SKM-1 (cell line): ENCODE measurements at regions not wholly inside any gene's neighbourhood (a gene's known extent, or its start where the extent isn't known, plus 50 kb on each side); places are given as distances from the start of the nearest gene placed in this dataset.
"Not testable (repeated sequence)": the region's sequence is repeated elsewhere in the genome, so short reads cannot be mapped to it uniquely, and the experiment has no call there.

Source experiments
- DNase-seq: peaks from one replicate; lab custom pipeline; 2025; ENCODE audit not compliant: unreplicated experiment; lab: John Stamatoyannopoulos, UW

DNA sequence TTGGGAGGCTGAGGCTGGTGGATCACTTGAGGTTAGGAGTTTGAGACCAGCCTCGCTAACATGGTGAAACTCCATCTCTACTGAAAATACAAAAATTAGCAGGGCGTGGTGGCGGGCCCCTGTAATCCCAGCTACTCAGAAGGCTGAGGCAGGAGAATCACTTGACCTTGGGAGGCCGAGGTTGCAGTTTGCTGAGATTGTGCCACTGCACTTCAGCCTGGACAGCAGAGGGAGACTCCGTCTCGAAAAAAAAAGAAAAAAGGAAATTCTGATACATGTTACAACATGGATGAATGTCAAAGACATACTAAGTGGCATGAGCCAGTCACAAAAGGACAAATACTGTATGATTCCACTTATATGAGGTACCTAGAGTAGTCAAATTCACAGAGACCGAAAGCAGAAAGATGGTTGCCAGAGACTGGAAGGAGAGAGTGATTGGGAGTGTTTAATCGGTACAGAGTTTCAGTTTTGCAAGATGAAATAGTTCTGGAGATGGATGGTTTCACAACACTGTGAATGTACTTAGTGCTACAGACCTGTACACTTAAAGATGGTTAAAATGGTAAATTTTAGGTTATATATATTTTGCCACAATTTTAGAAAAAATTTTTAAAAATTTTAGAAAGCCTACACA lies 92.3 kb downstream of the BLID start:
- DNase-seq: no peak

DNA sequence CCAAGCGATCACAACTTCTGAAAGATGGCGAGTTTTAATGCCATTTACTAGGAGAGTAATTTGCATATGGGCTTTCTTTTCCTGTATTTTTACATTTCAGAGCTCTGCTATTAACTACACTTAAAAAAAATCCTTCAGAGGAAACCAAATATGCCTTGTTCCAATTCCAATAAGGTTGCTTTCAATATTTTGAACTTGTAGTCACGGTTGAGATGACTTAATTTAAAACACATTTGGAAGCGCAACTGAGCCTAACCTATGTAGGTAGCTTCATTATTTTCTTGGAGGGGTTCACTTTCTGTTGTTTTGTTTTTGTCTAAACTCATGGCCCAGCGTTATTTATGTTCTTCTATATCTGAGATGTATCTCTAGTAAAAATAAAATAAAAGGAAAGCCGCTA lies 93.4 kb downstream of the BLID start:
- DNase-seq: no peak

DNA sequence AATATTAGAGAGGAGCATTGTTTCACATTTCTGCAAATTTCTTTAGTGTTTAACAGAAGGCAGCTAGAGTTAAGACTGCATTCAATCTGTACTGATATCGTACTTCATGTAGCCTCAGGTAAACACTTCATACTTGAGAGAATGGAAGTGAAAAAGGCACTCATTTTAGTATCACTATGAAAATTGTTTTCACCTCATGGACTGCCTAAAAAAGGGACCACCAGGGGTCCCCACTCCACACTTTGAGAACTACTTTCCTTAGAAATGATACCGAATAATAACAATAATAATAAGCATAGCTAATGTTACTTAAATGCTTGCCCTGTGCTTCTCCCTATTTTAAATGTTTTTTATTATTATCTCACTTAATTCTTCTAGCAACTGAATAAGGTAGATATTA lies 95.1 kb downstream of the BLID start:
- no peak for DNase-seq

DNA sequence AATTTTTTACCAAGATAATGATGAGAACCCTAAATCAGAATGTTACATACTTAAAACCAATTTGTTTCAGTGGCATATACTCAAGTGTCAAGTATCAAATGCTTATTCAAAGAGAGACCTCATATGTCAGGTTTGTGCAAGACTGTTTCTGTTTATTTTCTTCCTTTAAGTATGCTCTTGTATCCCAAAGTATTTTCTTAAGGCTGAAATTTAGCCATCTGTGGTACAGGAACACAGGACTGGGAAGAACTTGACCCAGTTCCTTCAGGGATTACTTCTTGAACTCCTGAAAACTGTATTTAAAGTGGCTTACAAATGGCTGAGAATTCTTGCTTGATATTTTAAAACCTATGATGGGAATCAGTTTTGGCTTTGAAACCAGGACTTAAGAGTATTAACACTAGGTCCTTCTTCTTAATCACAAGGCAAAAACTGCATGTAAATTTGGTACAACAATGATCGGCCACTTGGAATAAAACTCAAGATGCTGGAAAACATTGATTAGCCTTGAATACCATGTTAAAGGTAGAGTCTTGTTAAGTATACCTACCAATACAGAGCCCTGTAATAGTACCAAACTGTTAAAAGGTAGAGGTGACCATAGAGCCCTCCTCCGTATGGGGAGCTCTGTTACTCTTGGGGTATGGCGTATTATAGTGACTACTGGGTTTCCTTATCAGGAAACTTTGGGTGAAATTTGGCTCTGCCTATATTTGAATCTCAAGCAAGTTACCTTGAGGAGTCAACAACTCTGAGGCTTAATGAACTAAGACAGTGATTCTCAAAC lies 95.9 kb downstream of the BLID start:
- DNase-seq: no peak

DNA sequence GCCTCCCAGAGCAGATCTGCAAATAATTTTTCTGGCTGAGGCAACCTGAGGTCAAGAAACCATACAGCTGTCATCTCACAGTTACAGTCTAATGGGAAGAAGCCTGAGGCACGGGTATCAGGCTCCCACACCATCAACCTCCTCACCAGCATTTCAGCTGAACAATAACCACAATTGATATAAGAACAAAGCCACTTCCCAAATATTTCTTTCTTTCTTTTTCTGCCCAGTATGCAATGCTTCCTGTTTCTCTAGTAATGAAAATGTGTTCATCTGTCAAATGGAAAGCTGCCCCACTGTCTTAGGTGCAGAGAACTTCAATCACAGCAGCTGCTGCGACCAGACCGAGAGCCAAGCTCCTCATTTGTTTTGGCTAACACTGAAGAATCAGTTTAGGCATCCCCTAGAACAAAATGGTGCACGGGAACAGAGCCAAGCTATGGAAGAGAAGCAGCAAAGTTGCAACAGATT lies 108.4 kb downstream of the BLID start:
- no peak for DNase-seq

DNA sequence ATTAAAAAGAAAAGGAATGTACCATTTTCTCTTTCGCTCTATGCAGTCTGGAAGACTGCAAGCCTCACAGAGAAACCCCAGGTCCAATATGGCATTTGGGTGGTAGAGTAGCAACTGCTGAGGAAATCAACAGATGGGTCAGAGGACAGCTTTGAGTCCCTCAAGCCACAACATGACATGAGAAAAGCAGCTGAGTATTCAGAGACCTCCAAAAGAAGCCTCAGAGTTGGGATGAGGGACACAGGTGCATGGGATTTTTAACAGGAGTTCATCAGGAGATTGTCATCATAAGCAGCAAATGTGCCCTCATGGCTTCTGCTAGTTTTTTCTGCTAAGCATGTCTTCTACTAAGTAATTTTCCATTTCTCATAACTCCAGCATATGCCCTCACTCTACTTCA lies 111.6 kb downstream of the BLID start:
- no peak for DNase-seq

DNA sequence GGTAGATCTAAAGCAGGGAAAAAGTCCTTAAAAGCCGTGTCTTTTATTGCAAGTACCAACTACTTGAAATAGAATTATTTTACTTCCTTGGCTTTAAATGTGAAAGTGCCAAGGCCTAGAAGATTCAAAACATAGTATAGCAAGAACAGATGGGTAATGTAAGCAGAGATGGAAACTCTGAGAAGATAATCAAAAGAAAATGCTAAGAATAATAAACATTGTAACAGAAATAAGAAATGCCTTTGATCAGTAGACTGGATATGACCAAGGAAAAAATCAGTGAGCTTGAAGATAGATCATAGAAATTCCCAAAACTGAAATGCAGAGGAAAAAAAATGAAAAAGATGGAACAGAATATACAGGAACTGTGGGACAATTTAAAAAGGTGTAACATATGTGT lies 113.1 kb downstream of the BLID start:
- no peak for DNase-seq

DNA sequence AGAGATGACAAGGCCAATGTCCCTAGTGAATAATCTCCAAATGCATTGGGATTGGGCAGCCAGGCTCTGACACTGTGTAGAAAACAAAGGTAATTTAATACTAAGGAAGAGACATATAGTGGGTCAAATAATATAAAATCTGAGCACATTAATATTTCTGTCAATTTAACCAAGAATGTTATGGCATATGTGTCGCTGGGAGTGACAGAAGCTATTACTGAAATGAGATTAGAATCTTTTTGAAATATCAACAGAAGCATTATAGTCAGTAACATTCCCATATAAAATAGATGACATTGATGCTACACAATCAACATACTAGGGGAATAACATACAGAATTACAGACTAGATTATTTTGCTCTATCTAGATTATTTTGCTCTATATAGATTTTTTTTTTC lies 114.0 kb downstream of the BLID start:
- no peak for DNase-seq

DNA sequence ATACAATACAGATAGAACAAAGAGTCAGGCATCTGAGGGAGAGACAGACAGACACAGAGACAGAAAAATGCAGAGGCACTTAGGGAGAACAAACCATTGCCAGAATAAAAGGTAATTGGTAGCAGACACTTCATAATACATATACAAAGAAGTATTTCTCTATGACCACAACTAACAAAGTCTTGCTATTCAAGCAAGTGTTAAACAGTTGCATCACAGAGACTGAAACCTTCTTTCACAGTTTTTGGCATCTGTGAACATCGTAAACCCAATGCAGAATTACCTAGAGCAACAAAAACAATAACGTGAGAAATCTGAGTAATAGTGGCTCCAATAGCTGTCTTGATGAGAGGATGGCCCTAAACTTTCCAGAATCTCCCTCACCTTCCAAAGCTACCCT lies 116.4 kb downstream of the BLID start:
- DNase-seq: no peak

DNA sequence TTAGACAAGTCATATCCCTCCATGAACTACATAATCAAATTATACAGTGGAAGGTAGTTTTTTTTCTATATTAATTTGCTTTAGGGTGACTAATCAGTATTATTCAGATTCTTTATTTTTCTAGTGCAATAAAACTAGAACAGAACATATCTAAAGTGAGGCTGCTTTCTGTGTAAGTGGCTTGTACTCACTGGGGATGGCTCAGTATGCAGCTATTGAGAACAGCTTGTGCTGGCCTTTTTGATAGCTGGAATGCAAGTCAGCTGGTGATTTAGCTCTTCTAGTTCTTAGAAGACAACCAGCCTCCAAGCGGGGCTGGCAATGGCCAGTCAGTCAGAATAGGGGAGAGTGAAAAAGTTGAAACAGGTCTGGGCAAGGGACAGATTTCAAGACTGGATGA lies 119.4 kb downstream of the BLID start:
- DNase-seq: no peak

DNA sequence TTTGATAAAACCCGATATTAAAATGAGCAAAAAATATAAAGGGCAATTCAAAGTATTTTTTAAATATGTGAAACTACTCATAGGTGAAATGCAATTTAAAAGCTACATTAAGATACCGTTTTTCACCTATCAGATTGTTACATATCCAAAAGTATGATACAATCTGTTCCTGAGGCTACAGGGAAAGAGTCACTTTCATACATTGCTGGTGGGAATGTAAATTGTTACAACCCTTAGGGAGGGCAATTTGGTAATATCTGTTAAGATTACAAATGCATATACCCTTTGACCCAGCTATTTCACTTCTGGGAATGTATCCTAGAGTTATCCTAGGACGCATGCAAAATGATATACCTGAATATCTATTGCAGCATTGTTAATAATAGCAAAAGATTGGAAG lies 132.1 kb downstream of the BLID start:
- DNase-seq: no peak

DNA sequence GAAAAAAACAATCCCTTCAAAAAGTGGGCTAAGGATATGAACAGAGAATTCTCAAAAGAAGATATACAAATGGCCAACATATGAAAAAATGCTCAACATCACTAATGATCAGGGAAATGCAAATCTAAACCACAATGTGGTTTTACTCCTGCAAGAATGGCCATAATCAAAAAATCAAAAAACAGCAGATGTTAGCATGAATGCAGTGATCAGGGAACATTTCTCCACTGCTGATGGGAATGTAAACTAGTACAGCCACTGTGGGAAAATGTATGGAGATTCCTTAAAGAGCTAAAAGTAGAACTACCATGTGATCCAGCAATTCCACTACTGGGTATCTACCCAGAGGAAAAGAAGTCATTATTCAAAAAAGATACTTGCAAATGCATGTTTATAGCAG lies 138.1 kb downstream of the BLID start:
- DNase-seq: not testable (repeated sequence)

DNA sequence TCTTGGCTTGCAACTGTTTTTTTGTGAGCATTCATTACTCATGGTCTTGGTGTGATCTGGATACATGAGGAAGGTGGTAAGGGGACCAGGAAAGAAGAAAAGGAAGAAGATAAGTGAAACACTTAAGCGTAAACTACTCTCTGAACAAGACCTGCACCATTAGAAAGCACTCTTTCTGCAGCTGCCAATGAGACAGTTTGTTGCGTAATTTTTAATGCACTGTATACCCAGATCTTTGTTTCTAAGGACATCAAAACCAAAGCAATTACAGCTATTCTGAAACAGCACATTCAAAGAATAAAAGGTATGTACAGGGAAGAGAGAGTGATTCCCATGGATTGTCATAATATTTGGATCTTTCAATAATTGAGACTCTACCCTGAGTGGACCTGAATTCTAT lies 147.4 kb downstream of the BLID start:
- DNase-seq: no peak

DNA sequence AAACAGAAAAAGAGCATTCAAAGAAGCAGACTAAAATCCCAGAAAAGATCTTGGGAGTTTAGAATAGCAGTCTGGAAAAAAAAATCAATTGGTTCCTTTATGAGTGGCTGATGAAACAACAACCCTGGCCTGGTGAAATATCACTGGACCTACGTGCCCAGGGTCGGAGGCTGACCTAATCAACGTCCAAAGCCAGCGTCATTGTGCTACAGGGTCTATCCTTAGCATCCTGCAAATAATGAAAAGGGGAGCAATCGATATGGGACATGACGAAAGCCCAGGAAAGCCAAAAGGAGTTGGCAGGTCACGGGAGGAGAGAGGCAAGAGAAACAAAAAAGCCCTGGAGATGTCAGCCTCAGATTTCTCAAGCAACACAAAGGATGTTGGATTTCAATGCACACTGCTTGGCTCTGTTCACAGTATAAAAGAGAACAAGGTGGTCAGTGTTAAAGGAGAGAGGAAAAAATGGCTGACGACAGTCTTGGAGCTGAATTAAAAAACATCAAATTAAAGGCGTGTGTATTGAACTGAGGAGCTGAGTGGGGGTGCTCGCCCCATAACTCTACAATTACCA lies 148.8 kb downstream of the BLID start:
- no peak for DNase-seq

DNA sequence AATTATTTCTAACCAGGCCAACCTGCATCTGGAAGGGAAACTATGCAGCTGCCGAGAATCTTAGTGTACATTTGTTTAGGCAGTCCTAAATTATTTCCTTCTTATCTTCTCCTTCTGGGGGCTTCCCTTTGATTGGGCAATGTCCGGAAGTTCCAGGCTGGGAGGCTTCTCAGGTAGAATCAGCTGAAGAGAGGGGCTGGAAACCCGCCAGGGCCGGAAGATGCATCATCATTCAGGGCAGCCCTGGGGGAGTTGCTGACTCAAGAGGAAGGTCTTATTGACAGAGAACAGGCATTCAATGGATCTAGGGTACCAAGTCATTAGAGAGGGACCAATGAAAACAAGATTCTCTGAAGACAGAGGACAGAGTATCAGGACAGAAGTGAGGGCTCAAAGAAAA lies 150.7 kb downstream of the BLID start:
- no peak for DNase-seq

DNA sequence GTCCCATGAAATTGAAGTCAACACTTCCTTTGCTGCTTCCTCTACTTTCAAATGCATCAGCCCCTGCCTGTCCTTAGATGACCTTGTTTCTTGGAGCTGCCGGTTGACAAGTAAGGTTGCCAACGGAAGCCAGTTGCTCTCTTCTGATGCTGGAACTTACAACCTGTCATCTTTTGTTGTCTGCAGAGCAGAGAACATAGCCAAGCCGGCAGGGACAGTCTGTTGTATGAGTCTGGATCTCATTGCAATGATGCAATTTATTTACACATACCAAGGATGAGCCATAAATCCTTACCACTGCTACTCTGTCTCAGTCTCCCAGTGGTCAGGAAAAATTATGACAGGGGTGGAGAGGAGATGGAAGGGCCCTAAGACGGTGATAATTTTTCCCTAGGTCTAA lies 151.4 kb downstream of the BLID start:
- DNase-seq: no peak

DNA sequence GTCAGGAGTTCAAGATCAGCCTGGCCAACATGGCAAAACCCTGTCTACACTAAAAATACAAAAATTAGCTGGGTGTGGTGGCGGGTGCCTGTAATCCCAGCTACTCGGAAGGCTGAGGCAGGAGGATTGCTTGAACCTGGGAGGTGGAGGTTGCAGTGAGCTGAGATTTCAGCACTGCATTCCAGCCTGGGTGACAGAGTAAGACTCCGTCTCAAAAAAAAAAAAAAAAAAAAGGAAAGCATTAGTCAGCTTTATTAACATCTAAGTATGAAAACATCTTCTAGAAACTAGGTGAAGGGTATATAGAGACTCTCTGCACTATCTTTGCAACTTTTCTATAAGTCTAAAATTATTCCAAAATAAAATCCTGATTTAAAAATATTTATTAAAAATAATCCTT lies 152.2 kb downstream of the BLID start:
- not testable (repeated sequence) for DNase-seq

DNA sequence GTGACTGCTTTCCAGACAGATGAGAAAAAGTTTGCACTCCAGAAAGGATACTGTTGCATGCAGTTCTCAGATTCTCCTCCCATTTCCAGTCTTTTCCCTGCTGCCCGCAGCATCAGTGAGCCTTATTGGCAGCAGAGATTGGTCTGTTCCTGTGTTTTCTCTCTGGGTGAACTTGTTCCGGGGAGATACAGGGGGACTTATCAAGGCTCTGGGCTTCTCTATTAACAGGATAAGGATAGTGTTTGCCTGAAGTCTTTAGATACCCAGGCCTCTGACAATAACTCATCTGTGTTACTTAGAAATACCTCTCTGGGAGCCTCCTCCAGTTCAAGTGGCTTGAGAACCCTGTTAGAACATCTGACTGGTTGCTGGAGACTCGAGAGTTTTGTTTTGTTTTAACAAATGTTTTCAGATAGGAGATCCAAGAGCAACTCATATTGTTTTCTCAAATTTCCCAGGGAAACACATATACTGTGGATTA lies 154.7 kb downstream of the BLID start:
- DNase-seq: no peak

DNA sequence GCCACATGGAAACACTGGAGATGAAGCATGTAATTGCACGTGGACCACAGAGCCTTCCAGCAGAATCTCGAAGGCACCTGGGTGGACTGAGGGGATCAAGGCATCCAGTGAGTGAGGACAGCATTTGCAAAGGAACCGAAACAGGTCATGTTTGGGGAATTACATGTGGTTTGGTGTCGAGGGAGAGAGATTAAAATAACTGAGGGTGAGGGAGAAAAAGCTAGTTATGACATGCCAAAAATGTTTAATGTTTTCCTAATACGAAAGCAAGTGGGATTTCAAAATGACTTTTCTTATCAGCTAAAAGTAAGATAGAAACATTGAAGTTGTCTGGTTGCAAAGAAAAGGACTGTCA lies 157.1 kb downstream of the BLID start:
- no peak for DNase-seq

DNA sequence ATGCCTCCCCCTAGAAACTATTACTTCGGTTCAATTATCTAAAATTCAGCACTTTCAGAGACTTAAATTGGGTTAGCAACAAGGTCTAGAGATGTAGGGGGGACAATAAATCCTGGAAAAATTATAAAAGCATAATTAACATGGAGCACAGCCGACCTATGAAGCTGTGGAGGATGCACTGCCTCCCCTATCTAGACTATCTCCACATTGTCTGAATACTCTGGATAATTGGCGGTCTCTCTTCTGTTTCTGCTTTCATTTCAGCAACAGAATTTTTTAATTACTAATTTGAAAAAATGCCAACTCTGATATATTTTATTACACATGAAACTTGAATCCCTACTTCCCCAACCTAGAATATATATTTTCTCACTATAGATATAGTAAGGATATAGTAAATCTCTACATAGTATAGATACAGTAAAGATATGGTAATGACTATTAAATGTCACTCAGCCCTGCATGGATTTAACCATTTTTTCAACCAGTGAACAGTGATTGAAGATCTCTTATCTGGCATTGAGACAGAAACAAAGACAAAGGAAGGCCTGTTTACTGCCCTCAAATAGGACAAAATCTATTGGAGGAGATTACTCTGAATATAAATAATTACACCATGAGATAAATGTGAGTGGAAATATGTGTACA lies 157.6 kb downstream of the BLID start:
- no peak for DNase-seq

DNA sequence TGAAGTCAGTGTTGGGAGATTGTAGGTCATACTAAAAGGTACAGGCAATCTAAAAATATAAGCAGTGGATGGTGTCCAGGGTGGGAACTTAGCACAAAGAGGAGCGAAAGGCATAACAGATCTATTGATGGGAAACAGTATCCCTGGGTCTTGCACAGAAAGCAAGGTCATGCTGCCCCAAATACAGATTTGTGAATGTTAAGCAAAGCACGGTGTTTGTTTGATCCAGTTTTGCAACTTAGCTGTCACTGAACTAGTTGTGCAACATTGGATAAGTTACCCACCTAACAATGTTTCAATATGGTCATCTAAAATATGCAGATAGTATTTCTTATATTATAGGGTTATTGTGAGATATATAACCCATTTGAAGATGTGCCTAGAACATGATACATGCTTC lies 162.9 kb downstream of the BLID start:
- no peak for DNase-seq

DNA sequence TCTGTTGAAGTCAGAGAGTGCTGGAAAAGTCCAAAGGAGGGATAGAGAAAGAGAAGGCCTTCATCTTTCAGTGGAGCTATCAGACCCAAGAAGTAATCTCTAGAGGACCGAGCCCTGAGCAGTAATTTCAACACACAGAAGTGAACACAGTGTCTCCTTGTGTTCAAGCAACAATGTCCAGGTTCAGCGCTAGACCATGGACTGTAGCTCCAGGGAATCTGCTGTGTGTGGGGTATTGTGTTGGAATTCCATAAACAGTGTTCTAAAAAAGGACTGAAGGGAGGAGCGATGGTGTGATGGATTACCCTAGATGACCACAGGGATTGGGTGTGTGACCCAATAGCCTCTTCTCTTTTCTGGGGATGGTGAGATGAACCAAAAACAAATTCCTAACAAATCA lies 165.9 kb downstream of the BLID start:
- DNase-seq: no peak
